ENCODE measurements at regions not wholly inside any gene's neighbourhood (a gene's known extent, or its start where the extent isn't known, plus 50 kb on each side); places are given as distances from the start of the nearest gene placed in this dataset.

GRCh38 chr17:73887739-73888138, 243.5 kb upstream of the SDK2 start:
- no peak for DNase-seq (ENCODE audit: insufficient read length, low spot score)
- TF ChIP-seq POLR2A (IDR thresholded peaks at IDR 0.05; ENCODE audit: low read depth, low read length) = no peak
- TF ChIP-seq SPI1 (IDR thresholded peaks at IDR 0.05; ENCODE audit: low read depth, low read length) = no peak
- no peak for TF ChIP-seq POU2F2 (IDR thresholded peaks at IDR 0.05; ENCODE audit: low read depth, low read length)
- TF ChIP-seq PAX5 (IDR thresholded peaks at IDR 0.05; ENCODE audit: insufficient read depth, low read length, severe bottlenecking) = no peak
- TF ChIP-seq TAF1 (IDR thresholded peaks at IDR 0.05; ENCODE audit: low read depth, low read length) = no peak
- TF ChIP-seq POLR2AphosphoS5 (IDR thresholded peaks at IDR 0.05; ENCODE audit: low read depth, low read length) = no peak
- FAIRE-seq = no peak

DNA sequence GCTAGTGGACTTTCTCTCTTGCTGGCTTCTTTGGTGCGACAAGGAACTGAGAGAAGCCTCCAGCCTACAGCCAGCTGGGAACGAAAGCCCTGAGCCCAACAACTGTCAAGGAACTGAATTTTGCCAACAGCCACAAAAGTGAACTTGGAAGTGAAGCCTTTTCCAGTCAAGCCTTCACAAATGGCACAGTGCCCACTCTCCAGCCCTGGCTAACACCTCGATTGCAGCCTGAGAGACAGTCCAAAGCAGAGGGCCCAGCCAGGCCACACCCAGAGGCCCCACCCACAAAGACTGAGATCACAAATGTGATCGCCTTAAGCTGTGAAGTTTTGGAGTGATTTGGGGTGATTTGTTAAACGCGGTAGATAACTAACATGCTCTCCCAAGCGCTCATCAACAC, 244.6 kb upstream of the SDK2 start:
- TF ChIP-seq POLR2A (IDR thresholded peaks at IDR 0.05; ENCODE audit: low read depth, low read length) (no peak), POLR2AphosphoS5 (IDR thresholded peaks at IDR 0.05; ENCODE audit: low read depth, low read length) (no peak)
- FAIRE-seq = no peak
- no peak for DNase-seq (ENCODE audit: insufficient read length, low spot score)

DNA sequence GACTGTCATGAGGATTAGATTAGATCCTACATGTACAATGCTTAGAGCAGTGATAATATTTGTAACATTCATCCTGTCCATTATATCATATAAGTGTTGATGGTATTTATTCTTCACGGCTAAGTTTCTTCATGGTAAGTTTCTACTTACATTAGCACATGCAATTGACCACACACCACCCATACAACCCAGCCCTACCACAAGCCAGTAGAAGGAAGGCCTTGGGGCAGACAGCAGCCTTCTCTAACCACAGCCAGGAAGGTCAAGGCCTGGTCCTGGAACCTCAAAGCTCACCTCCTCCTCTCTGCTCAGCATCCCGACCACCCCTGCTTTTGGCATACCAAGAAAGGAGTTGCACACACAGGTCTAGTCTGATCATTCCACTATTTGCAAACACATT, 245.2 kb upstream of the SDK2 start:
- no peak for TF ChIP-seq POLR2AphosphoS5 (IDR thresholded peaks at IDR 0.05; ENCODE audit: low read depth, low read length)
- TF ChIP-seq TAF1 (IDR thresholded peaks at IDR 0.05; ENCODE audit: low read depth, low read length) = no peak
- TF ChIP-seq POU2F2 (IDR thresholded peaks at IDR 0.05; ENCODE audit: low read depth, low read length) = no peak
- no peak for TF ChIP-seq SPI1 (IDR thresholded peaks at IDR 0.05; ENCODE audit: low read depth, low read length)
- TF ChIP-seq POLR2A (IDR thresholded peaks at IDR 0.05; ENCODE audit: low read depth, low read length) = no peak
- no peak for TF ChIP-seq PAX5 (IDR thresholded peaks at IDR 0.05; ENCODE audit: insufficient read depth, low read length, severe bottlenecking)
- FAIRE-seq (no peak), DNase-seq (ENCODE audit: insufficient read length, low spot score) (no peak)

GRCh38 chr17:73890831-73891405, 246.7 kb upstream of the SDK2 start:
- no peak for FAIRE-seq
- no peak for DNase-seq (ENCODE audit: insufficient read length, low spot score)
- no peak for TF ChIP-seq SPI1 (IDR thresholded peaks at IDR 0.05; ENCODE audit: low read depth, low read length)
- no peak for TF ChIP-seq PAX5 (IDR thresholded peaks at IDR 0.05; ENCODE audit: insufficient read depth, low read length, severe bottlenecking)
- no peak for TF ChIP-seq TAF1 (IDR thresholded peaks at IDR 0.05; ENCODE audit: low read depth, low read length)
- TF ChIP-seq POU2F2 (IDR thresholded peaks at IDR 0.05; ENCODE audit: low read depth, low read length) = no peak

DNA sequence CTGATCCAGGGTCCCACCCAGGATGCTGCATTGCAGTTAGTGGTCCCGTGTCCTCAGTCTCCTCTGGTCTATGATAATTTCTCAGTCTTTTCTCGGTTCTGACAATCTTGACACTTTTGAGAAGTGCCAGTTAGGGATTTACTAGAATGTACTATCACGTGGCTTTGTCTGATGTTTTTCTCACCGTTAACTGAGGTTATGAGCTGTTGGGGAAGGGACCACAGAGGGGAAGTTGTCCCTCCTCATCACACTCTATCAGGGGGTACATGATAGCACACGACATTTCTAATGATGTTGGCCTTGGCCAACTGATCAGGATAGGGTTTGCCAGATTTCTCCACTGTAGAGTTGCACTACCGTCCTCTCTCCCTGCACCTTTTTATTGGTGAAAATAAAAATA, 250.9 kb upstream of the SDK2 start:
- no peak for DNase-seq (ENCODE audit: insufficient read length, low spot score)
- FAIRE-seq = no peak
- TF ChIP-seq SPI1 (IDR thresholded peaks at IDR 0.05; ENCODE audit: low read depth, low read length) = no peak
- TF ChIP-seq POLR2AphosphoS5 (IDR thresholded peaks at IDR 0.05; ENCODE audit: low read depth, low read length) = no peak
- TF ChIP-seq POLR2A (IDR thresholded peaks at IDR 0.05; ENCODE audit: low read depth, low read length) = no peak
- TF ChIP-seq POU2F2 (IDR thresholded peaks at IDR 0.05; ENCODE audit: low read depth, low read length) = no peak
- TF ChIP-seq PAX5 (IDR thresholded peaks at IDR 0.05; ENCODE audit: insufficient read depth, low read length, severe bottlenecking) = no peak
- TF ChIP-seq TAF1 (IDR thresholded peaks at IDR 0.05; ENCODE audit: low read depth, low read length) = no peak

DNA sequence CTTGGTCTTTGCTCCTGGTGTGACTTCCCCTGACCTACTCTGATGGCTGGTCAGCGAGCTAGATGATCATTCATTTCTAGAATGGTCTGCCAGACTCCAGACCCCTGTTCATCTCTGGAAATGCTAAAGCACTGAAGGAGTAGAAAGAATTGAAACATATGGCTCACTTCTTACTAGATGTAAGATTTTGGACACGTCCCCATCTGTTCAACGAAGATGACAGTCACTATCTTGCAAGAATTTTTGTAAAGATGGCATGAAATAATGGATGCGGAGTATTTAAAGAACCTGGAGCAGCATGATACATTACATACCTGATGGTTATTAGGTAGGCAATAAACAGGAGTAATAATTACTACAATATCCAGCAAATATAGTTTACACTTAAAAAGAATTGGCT, 252.7 kb upstream of the SDK2 start:
- FAIRE-seq (no peak), DNase-seq (ENCODE audit: insufficient read length, low spot score) (no peak)
- TF ChIP-seq TAF1 (IDR thresholded peaks at IDR 0.05; ENCODE audit: low read depth, low read length) = no peak
- TF ChIP-seq POU2F2 (IDR thresholded peaks at IDR 0.05; ENCODE audit: low read depth, low read length) = no peak
- TF ChIP-seq POLR2A (IDR thresholded peaks at IDR 0.05; ENCODE audit: low read depth, low read length) = no peak
- no peak for TF ChIP-seq SPI1 (IDR thresholded peaks at IDR 0.05; ENCODE audit: low read depth, low read length)
- no peak for TF ChIP-seq PAX5 (IDR thresholded peaks at IDR 0.05; ENCODE audit: insufficient read depth, low read length, severe bottlenecking)
- no peak for TF ChIP-seq POLR2AphosphoS5 (IDR thresholded peaks at IDR 0.05; ENCODE audit: low read depth, low read length)

DNA sequence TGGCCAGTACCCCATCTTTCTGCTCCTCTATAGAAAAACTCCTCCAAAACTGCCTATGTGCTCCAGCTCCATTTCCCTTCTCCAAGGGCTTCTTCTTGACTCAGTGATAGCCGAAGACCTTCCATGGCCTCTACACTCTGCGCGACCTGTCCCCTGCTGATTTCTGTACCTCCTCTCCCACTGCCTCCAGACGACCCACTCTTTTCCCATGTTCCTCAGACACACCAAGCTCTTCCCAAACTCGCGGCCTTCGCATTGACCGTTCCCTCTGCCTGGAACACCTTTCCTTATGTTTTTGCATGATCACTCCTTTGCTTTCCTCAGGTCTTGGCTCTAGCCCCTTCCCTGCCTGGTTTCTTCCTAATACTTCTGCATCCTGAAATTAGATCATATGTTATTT, 255.6 kb upstream of the SDK2 start:
- no peak for FAIRE-seq
- no peak for DNase-seq (ENCODE audit: insufficient read length, low spot score)
- TF ChIP-seq PAX5 (IDR thresholded peaks at IDR 0.05; ENCODE audit: insufficient read depth, low read length, severe bottlenecking) = no peak
- TF ChIP-seq POLR2AphosphoS5 (IDR thresholded peaks at IDR 0.05; ENCODE audit: low read depth, low read length) = no peak
- no peak for TF ChIP-seq TAF1 (IDR thresholded peaks at IDR 0.05; ENCODE audit: low read depth, low read length)
- no peak for TF ChIP-seq POLR2A (IDR thresholded peaks at IDR 0.05; ENCODE audit: low read depth, low read length)
- TF ChIP-seq POU2F2 (IDR thresholded peaks at IDR 0.05; ENCODE audit: low read depth, low read length) = no peak
- TF ChIP-seq SPI1 (IDR thresholded peaks at IDR 0.05; ENCODE audit: low read depth, low read length) = no peak

DNA sequence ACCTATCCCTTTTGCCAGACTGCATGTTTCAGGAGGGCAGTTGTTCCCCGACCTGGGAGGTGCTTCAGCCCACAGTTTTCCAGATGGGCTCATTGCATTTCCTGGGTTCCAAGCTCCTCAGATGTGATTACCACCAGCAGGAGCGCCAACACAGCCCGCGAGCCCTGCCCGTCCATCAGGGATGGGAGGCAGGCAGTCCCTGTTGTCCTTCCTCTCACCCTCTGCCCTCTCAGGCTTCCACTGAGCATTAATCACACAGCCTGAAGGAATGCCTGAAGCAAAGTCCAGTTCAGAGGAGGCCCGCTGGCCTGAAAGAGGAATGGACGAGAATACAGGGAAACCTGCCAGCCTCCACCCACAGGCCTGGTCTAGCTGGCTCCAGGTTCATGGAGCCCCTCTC, 256.3 kb upstream of the SDK2 start:
- TF ChIP-seq POU2F2 (IDR thresholded peaks at IDR 0.05; ENCODE audit: low read depth, low read length) (no peak), SPI1 (IDR thresholded peaks at IDR 0.05; ENCODE audit: low read depth, low read length) (no peak), TAF1 (IDR thresholded peaks at IDR 0.05; ENCODE audit: low read depth, low read length) (no peak), PAX5 (IDR thresholded peaks at IDR 0.05; ENCODE audit: insufficient read depth, low read length, severe bottlenecking) (no peak), POLR2A (IDR thresholded peaks at IDR 0.05; ENCODE audit: low read depth, low read length) (no peak), POLR2AphosphoS5 (IDR thresholded peaks at IDR 0.05; ENCODE audit: low read depth, low read length) (no peak)
- FAIRE-seq (no peak), DNase-seq (ENCODE audit: insufficient read length, low spot score) (no peak)

GRCh38 chr17:73901249-73901648, 257.0 kb upstream of the SDK2 start:
- DNase-seq (ENCODE audit: insufficient read length, low spot score) (no peak), FAIRE-seq (no peak)
- TF ChIP-seq POLR2AphosphoS5 (IDR thresholded peaks at IDR 0.05; ENCODE audit: low read depth, low read length) = no peak
- no peak for TF ChIP-seq PAX5 (IDR thresholded peaks at IDR 0.05; ENCODE audit: insufficient read depth, low read length, severe bottlenecking)
- TF ChIP-seq SPI1 (IDR thresholded peaks at IDR 0.05; ENCODE audit: low read depth, low read length) = no peak
- TF ChIP-seq TAF1 (IDR thresholded peaks at IDR 0.05; ENCODE audit: low read depth, low read length) = no peak

DNA sequence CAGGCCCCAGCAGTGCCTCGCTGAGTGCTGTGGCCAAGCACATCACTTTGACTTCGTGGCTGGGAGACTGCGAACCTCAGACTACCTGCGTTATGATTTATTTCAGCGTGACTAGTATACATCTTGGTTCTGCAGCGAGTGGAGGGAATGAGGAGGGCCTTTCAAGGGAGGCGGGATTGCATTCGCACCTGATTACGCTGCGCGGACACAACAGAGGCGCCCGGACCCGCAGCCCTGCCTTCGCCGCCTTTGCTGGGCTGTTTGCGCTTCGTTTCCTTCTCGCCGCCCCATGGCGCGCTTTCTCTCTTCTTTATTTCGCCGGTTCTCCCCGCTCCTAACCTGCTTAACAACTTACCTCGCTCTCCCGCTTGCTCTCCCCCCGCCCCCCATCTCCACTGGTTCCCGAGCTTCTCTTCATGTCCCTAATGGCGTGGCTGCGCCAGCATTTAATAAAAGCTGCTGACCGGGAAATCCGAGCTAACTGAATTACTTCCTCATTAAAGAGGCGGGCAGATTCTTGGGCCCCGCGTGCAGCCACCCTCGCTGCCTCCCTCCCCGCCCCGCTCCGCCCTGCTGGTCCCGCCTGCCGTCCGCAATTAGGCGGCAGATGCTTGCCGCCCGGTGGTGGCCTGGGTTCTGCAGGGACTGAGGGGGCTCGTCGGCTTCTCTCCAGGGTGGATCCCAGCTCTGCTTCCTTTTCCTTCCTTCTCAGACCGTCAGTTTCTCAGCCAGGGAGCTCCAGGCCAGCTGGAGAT, 257.6 kb upstream of the SDK2 start:
- TF ChIP-seq POLR2AphosphoS5 (IDR thresholded peaks at IDR 0.05; ENCODE audit: low read depth, low read length) = no peak
- no peak for TF ChIP-seq TAF1 (IDR thresholded peaks at IDR 0.05; ENCODE audit: low read depth, low read length)
- no peak for TF ChIP-seq POLR2A (IDR thresholded peaks at IDR 0.05; ENCODE audit: low read depth, low read length)
- TF ChIP-seq SPI1 (IDR thresholded peaks at IDR 0.05; ENCODE audit: low read depth, low read length) = no peak
- no peak for TF ChIP-seq PAX5 (IDR thresholded peaks at IDR 0.05; ENCODE audit: insufficient read depth, low read length, severe bottlenecking)
- no peak for TF ChIP-seq POU2F2 (IDR thresholded peaks at IDR 0.05; ENCODE audit: low read depth, low read length)
- DNase-seq (ENCODE audit: insufficient read length, low spot score) = no peak
- FAIRE-seq = no peak

Data from GM12891 (cell line).